GM06990 (cell line): ENCODE measurements at regions not wholly inside any gene's neighbourhood (a gene's known extent, or its start where the extent isn't known, plus 50 kb on each side); places are given as distances from the start of the nearest gene placed in this dataset.

Experiments
- DNase-seq: peaks from one replicate; pipeline ENCODE4 v3.0.0-alpha.2; 2011; ENCODE audit not compliant: insufficient read length; ENCODE audit errors: extremely low read depth
- H3K27me3 ChIP-seq: replicated peaks from 2 replicates; pipeline ENCODE4 v1.6.0; 2011; ENCODE audit warnings: low read length; ENCODE audit not compliant: control insufficient read depth, insufficient read depth
- H3K36me3 ChIP-seq: 2 replicates; pipeline ENCODE4 v1.5.1; 2011; ENCODE audit warnings: low read length; ENCODE audit not compliant: control insufficient read depth, insufficient read depth
- H3K4me3 ChIP-seq: replicated peaks from 2 replicates; pipeline ENCODE4 v1.5.1; 2011; ENCODE audit warnings: low read depth, mild to moderate bottlenecking, control low read depth, low read length
- CTCF ChIP-seq: IDR thresholded peaks from 2 replicates; pipeline ENCODE4 v1.5.1; 2011; ENCODE audit warnings: low read length, control low read depth, mild to moderate bottlenecking, inconsistent platforms; ENCODE audit not compliant: insufficient read depth, poor library complexity, severe bottlenecking

GRCh38 chr1:214976665-214977064 is 105.9 kb upstream of the KCNK2 start:
- Histone ChIP-seq H3K4me3 (no peak overlapping the region), H3K27me3 (no peaks in the 10 kb centered on the region; the same call in 1 of the 2 replicates), H3K36me3 (no peaks in the 10 kb centered on the region)
- TF ChIP-seq CTCF: no peak
- DNase-seq: no peak

GRCh38 chr1:214977110-214977509 is 105.4 kb upstream of the KCNK2 start:
- Histone ChIP-seq H3K27me3 (no peaks in the 10 kb centered on the region; the same call in 1 of the 2 replicates), H3K4me3 (no peak overlapping the region), H3K36me3 (no peaks in the 10 kb centered on the region)
- TF ChIP-seq CTCF: no peak
- no peak for DNase-seq

- DNase-seq: no peak
- no peaks in the 10 kb centered on the region for H3K36me3 ChIP-seq
- no peaks in the 10 kb centered on the region; the same call in 1 of the 2 replicates for H3K27me3 ChIP-seq
- no peak for TF ChIP-seq CTCF
- H3K4me3 ChIP-seq: no peak overlapping the region
Measured at GRCh38 chr1:214977700-214978374, 104.7 kb upstream of the KCNK2 start.

- no peak for DNase-seq
- Histone ChIP-seq H3K36me3 (no peaks in the 10 kb centered on the region), H3K4me3 (no peak overlapping the region), H3K27me3 (no peaks in the 10 kb centered on the region; the same call in 1 of the 2 replicates)
- TF ChIP-seq CTCF: no peak
Measured at GRCh38 chr1:214979191-214979590, 103.3 kb upstream of the KCNK2 start.

GRCh38 chr1:214980921-214981320 is 101.6 kb upstream of the KCNK2 start:
- no peaks in the 10 kb centered on the region for H3K36me3 ChIP-seq
- no peak for TF ChIP-seq CTCF
- H3K27me3 ChIP-seq: no peaks in the 10 kb centered on the region; the same call in 1 of the 2 replicates
- H3K4me3 ChIP-seq: no peak overlapping the region
- no peak for DNase-seq
